ENCODE measurements at regions not wholly inside any gene's neighbourhood (a gene's known extent, or its start where the extent isn't known, plus 50 kb on each side); places are given as distances from the start of the nearest gene placed in this dataset.

GRCh38 chr7:26531926-26532325 is 240.3 kb downstream of the SNX10 start:
- TF ChIP-seq CTCF (IDR thresholded peaks at IDR 0.05) (no peak), POLR2A (IDR thresholded peaks at IDR 0.05) (no peak)

Data from tibial nerve (tissue), 3 donors.